ENCODE measurements at regions not wholly inside any gene's neighbourhood (a gene's known extent, or its start where the extent isn't known, plus 50 kb on each side); places are given as distances from the start of the nearest gene placed in this dataset.

DNA sequence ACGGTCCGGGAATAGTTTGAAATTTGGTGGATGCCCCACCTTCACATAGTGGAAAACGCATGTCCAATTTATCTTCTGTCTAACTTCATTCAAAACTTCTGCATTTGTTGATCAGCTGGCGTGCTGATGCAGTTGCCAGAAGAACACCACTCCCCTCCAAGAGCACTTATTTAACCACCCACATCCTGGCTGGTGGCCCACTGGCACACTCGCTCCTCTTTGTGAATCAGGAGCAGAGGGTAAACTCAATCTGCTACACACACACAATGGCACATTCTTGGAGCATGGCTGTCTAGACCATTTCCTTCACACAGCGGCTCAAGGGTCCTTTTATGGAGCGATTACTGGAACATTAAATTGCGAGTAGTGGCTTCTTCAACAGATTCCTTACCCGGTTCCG lies 55.1 kb upstream of the CEP162 start:
- TF ChIP-seq, protein P1, sequence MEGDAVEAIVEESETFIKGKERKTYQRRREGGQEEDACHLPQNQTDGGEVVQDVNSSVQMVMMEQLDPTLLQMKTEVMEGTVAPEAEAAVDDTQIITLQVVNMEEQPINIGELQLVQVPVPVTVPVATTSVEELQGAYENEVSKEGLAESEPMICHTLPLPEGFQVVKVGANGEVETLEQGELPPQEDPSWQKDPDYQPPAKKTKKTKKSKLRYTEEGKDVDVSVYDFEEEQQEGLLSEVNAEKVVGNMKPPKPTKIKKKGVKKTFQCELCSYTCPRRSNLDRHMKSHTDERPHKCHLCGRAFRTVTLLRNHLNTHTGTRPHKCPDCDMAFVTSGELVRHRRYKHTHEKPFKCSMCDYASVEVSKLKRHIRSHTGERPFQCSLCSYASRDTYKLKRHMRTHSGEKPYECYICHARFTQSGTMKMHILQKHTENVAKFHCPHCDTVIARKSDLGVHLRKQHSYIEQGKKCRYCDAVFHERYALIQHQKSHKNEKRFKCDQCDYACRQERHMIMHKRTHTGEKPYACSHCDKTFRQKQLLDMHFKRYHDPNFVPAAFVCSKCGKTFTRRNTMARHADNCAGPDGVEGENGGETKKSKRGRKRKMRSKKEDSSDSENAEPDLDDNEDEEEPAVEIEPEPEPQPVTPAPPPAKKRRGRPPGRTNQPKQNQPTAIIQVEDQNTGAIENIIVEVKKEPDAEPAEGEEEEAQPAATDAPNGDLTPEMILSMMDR (optimal IDR thresholded peaks at IDR 0.05 in 1 of 3, IDR thresholded peaks at IDR 0.05 in 1 of 3, conservative IDR thresholded peaks at IDR 0.05 in 1 of 3; ENCODE audit: extremely low read depth in 1 of 3, insufficient read depth in 2 of 3, low read length in 3 of 3) = no peak
- no peaks in the 10 kb centered on the region for H3K36me3 ChIP-seq (ENCODE audit: control insufficient read depth in 2 of 2, extremely low read depth in 1 of 2, insufficient read depth in 2 of 2, low read length in 2 of 2)
- no peak overlapping the region for H3K4me2 ChIP-seq (ENCODE audit: control insufficient read depth, extremely low read depth, insufficient read depth, low read depth, low read length)
- H3K27me3 ChIP-seq (ENCODE audit: control insufficient read depth, extremely low read depth, insufficient read depth, low read length) = no peaks in the 10 kb centered on the region
- H3K9me1 ChIP-seq (ENCODE audit: control insufficient read depth, extremely low read depth, insufficient read depth, low read length) = no peaks in the 10 kb centered on the region
- no peak for FAIRE-seq
- H3K4me1 ChIP-seq (ENCODE audit: control insufficient read depth, extremely low read depth, insufficient read depth, low read length) = no peaks in the 10 kb centered on the region
- H3K9ac ChIP-seq (ENCODE audit: control insufficient read depth, extremely low read depth, insufficient read depth, low read length) = no peak overlapping the region
- DNase-seq (ENCODE audit: low read depth, low spot score) = no peak
- H2AFZ ChIP-seq (ENCODE audit: control insufficient read depth, low read length) = no peak overlapping the region
- no peaks in the 10 kb centered on the region for H3K79me2 ChIP-seq (ENCODE audit: control insufficient read depth, insufficient read depth, low read length)
- dilution Hi-C loops (cut with MboI; ENCODE audit: extremely low pct_ligation_motif_present, low sequenced_read_pairs) = no loop called here
- H4K20me1 ChIP-seq (ENCODE audit: control insufficient read depth, extremely low read depth, insufficient read depth, low read length) = no peaks in the 10 kb centered on the region
- H3K27ac ChIP-seq (ENCODE audit: control insufficient read depth, insufficient read depth, low read length) = no peak overlapping the region
- H3K4me3 ChIP-seq (ENCODE audit: control insufficient read depth in 2 of 3, extremely low read depth in 1 of 3, insufficient read depth in 2 of 3, low read depth in 1 of 3, low read length in 3 of 3) = no peak overlapping the region
- H3K9me3 ChIP-seq (ENCODE audit: control insufficient read depth, low read depth, low read length) = no peaks in the 10 kb centered on the region

DNA sequence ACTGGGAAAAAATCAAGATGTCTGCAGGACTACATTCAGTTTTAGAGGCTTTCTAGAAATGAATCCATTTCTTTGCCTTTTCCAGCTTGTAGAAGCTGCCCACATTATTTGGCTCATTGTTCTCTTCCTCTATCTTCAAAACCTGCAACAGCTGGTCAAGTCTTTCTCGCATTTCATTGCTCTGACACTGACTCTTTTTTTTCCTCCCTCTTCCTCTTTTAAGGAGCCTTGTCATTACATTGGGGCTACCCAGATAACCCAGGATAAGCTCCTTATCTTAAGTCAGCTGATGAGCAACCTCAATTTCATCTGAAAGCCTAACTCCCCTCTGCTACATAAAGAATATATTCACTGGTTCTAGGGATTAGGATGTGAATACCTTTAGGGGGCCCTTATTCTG lies 53.2 kb upstream of the CEP162 start:
- FAIRE-seq = no peak
- no peak for DNase-seq (ENCODE audit: low read depth, low spot score)
- no peaks in the 10 kb centered on the region for H3K4me1 ChIP-seq (ENCODE audit: control insufficient read depth, extremely low read depth, insufficient read depth, low read length)
- TF ChIP-seq, protein P1 (optimal IDR thresholded peaks at IDR 0.05 in 1 of 3, IDR thresholded peaks at IDR 0.05 in 1 of 3, conservative IDR thresholded peaks at IDR 0.05 in 1 of 3; ENCODE audit: extremely low read depth in 1 of 3, insufficient read depth in 2 of 3, low read length in 3 of 3) = no peak
- no peak for TF ChIP-seq EZH2 (IDR thresholded peaks at IDR 0.05; ENCODE audit: low read length)
- no peaks in the 10 kb centered on the region for H3K9me3 ChIP-seq (ENCODE audit: control insufficient read depth, low read depth, low read length)
- H2AFZ ChIP-seq (ENCODE audit: control insufficient read depth, low read length) = no peak overlapping the region
- no peaks in the 10 kb centered on the region for H3K9me1 ChIP-seq (ENCODE audit: control insufficient read depth, extremely low read depth, insufficient read depth, low read length)
- no peak overlapping the region for H3K4me2 ChIP-seq (ENCODE audit: control insufficient read depth, extremely low read depth, insufficient read depth, low read depth, low read length)
- no peak overlapping the region for H3K4me3 ChIP-seq (ENCODE audit: control insufficient read depth in 2 of 3, extremely low read depth in 1 of 3, insufficient read depth in 2 of 3, low read depth in 1 of 3, low read length in 3 of 3)
- H4K20me1 ChIP-seq (ENCODE audit: control insufficient read depth, extremely low read depth, insufficient read depth, low read length) = no peaks in the 10 kb centered on the region
- H3K27me3 ChIP-seq (ENCODE audit: control insufficient read depth, extremely low read depth, insufficient read depth, low read length) = no peaks in the 10 kb centered on the region
- H3K36me3 ChIP-seq (ENCODE audit: control insufficient read depth in 2 of 2, extremely low read depth in 1 of 2, insufficient read depth in 2 of 2, low read length in 2 of 2) = no peaks in the 10 kb centered on the region
- dilution Hi-C loops (cut with MboI; ENCODE audit: extremely low pct_ligation_motif_present, low sequenced_read_pairs) = no loop called here
- no peak overlapping the region for H3K27ac ChIP-seq (ENCODE audit: control insufficient read depth, insufficient read depth, low read length)
- no peaks in the 10 kb centered on the region for H3K79me2 ChIP-seq (ENCODE audit: control insufficient read depth, insufficient read depth, low read length)
- H3K9ac ChIP-seq (ENCODE audit: control insufficient read depth, extremely low read depth, insufficient read depth, low read length) = no peak overlapping the region

Data from keratinocyte (primary cell).